ENCODE measurements at regions not wholly inside any gene's neighbourhood (a gene's known extent, or its start where the extent isn't known, plus 50 kb on each side); places are given as distances from the start of the nearest gene placed in this dataset.

DNA sequence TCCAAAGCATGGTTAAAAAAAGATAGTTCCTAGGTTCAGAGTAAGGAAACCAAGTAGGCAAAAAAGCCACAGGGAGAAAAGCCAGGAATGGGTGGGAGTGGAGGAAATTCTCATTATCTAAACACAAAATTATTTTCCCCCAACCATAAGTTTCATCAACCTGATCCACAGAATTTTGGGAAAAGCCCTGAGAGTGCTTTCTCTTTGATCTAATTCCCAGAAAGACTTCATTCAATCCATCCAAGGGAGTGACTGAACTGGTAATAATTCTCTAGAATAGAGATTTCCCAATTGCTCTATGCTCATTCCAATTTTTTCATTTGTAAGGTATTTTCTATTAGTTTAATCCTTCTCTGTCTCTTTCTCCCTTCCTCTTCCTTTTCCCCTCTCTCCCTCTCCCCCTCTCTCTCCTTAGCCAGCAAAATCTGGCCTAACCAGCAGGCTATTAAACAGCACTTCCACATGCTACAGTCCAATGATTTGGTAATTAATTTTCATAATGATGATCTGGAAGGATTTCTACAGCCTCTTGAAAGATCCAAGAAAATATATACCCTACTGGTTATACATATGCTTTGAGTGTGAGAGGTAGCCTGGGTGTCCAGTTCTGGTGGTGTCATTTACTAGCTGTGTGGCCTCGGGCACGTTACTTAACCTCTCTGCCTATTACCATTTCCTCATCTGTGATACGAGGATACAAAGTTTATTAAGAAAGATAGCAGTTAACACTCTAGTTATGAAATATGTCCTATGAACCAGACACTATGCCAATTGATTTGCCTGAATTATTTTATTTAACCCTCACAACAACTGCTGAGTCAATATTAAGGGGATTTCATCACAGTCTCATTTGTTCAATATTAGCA, 251.5 kb upstream of the RASGEF1B start:
- TF ChIP-seq POLR2AphosphoS5 (IDR thresholded peaks at IDR 0.05) (no peak), CTCF (IDR thresholded peaks at IDR 0.05) (no peak)
